ENCODE measurements at regions not wholly inside any gene's neighbourhood (a gene's known extent, or its start where the extent isn't known, plus 50 kb on each side); places are given as distances from the start of the nearest gene placed in this dataset.
"Not testable (repeated sequence)": the region's sequence is repeated elsewhere in the genome, so short reads cannot be mapped to it uniquely, and the experiment has no call there.

GRCh38 chr3:16773594-16773993 is 111.2 kb upstream of the PLCL2 start:
- not testable (repeated sequence) for H2BK15ac ChIP-seq (replicated peaks; ENCODE audit: low read depth); H2AK5ac ChIP-seq (ENCODE audit: low read length); H3K36me3 ChIP-seq (ENCODE audit: control insufficient read depth, insufficient read depth, low read length); H3K4me3 ChIP-seq (ENCODE audit: low read length); H2BK120ac ChIP-seq (ENCODE audit: low read depth, low read length); H3K27ac ChIP-seq (ENCODE audit: low read depth, low read length); DNase-seq; H2BK5ac ChIP-seq (ENCODE audit: low read length); H3K27me3 ChIP-seq (ENCODE audit: insufficient read depth, low read length, poor library complexity); H3K56ac ChIP-seq (ENCODE audit: low read length); H3K4me2 ChIP-seq (ENCODE audit: low read length); H3K79me2 ChIP-seq (ENCODE audit: control insufficient read depth, insufficient read depth, low read length); H3K23ac ChIP-seq (ENCODE audit: low read length); H3K9ac ChIP-seq (ENCODE audit: low read length); H3K18ac ChIP-seq (ENCODE audit: low read length); H4K8ac ChIP-seq (ENCODE audit: low read depth, low read length); H3K4me1 ChIP-seq (ENCODE audit: control insufficient read depth, low read depth, low read length); H3K4ac ChIP-seq (ENCODE audit: low read depth, low read length); H3K79me1 ChIP-seq (ENCODE audit: low read length); H4K5ac ChIP-seq (ENCODE audit: low read length)
- no CpG with 5 or more reads among the region's 15 CpGs for WGBS (ENCODE audit: extremely low coverage, insufficient coverage, low lambda C conversion rate)

GRCh38 chr3:16774536-16774935 is 110.2 kb upstream of the PLCL2 start:
- H3K56ac ChIP-seq (ENCODE audit: low read length); H3K4ac ChIP-seq (ENCODE audit: low read depth, low read length); H3K79me1 ChIP-seq (ENCODE audit: low read length); H3K27ac ChIP-seq (ENCODE audit: low read depth, low read length); H2AK5ac ChIP-seq (ENCODE audit: low read length); H3K36me3 ChIP-seq (ENCODE audit: control insufficient read depth, insufficient read depth, low read length); H3K4me1 ChIP-seq (ENCODE audit: control insufficient read depth, low read depth, low read length); H2BK5ac ChIP-seq (ENCODE audit: low read length); H4K5ac ChIP-seq (ENCODE audit: low read length); H3K23ac ChIP-seq (ENCODE audit: low read length); H3K79me2 ChIP-seq (ENCODE audit: control insufficient read depth, insufficient read depth, low read length); H2BK120ac ChIP-seq (ENCODE audit: low read depth, low read length); H3K4me3 ChIP-seq (ENCODE audit: low read length); H3K27me3 ChIP-seq (ENCODE audit: insufficient read depth, low read length, poor library complexity); H3K18ac ChIP-seq (ENCODE audit: low read length); H2BK15ac ChIP-seq (replicated peaks; ENCODE audit: low read depth); H3K9ac ChIP-seq (ENCODE audit: low read length); DNase-seq; H4K8ac ChIP-seq (ENCODE audit: low read depth, low read length); H3K4me2 ChIP-seq (ENCODE audit: low read length): not testable (repeated sequence)
- WGBS (ENCODE audit: extremely low coverage, insufficient coverage, low lambda C conversion rate), result no CpG with 5 or more reads among the region's 11 CpGs

- Histone ChIP-seq H3K79me1 (ENCODE audit: low read length) (no peaks in the 10 kb centered on the region), H2BK15ac (replicated peaks; ENCODE audit: low read depth) (no peak overlapping the region), H3K4me1 (ENCODE audit: control insufficient read depth, low read depth, low read length) (peaks cover 4% of the 10 kb centered on the region), H2BK5ac (ENCODE audit: low read length) (no peak overlapping the region), H3K56ac (ENCODE audit: low read length) (no peak overlapping the region), H4K8ac (ENCODE audit: low read depth, low read length) (no peak overlapping the region), H3K9ac (ENCODE audit: low read length) (no peak overlapping the region), H3K4me3 (ENCODE audit: low read length) (no peak overlapping the region), H3K18ac (ENCODE audit: low read length) (no peak overlapping the region), H4K5ac (ENCODE audit: low read length) (no peak overlapping the region), H3K4ac (ENCODE audit: low read depth, low read length) (no peak overlapping the region), H3K23ac (ENCODE audit: low read length) (no peak overlapping the region), H2AK5ac (ENCODE audit: low read length) (no peak overlapping the region), H3K27me3 (ENCODE audit: insufficient read depth, low read length, poor library complexity) (no peaks in the 10 kb centered on the region), H3K27ac (ENCODE audit: low read depth, low read length) (no peak overlapping the region), H3K79me2 (ENCODE audit: control insufficient read depth, insufficient read depth, low read length) (no peaks in the 10 kb centered on the region), H2BK120ac (ENCODE audit: low read depth, low read length) (no peak overlapping the region), H3K4me2 (ENCODE audit: low read length) (no peak overlapping the region), H3K36me3 (ENCODE audit: control insufficient read depth, insufficient read depth, low read length) (no peaks in the 10 kb centered on the region)
- no peak for DNase-seq
- no CpG with 5 or more reads among the region's 2 CpGs for WGBS (ENCODE audit: extremely low coverage, insufficient coverage, low lambda C conversion rate)
Observed at GRCh38 chr3:16784973-16785372, 99.8 kb upstream of the PLCL2 start.

GRCh38 chr3:16785465-16785864 is 99.3 kb upstream of the PLCL2 start:
- no peak overlapping the region for H2BK5ac ChIP-seq (ENCODE audit: low read length)
- H3K27me3 ChIP-seq (ENCODE audit: insufficient read depth, low read length, poor library complexity), result no peaks in the 10 kb centered on the region
- no peaks in the 10 kb centered on the region for H3K79me1 ChIP-seq (ENCODE audit: low read length)
- no peak overlapping the region for H3K4ac ChIP-seq (ENCODE audit: low read depth, low read length)
- no peak overlapping the region for H3K9ac ChIP-seq (ENCODE audit: low read length)
- H3K4me3 ChIP-seq (ENCODE audit: low read length), result no peak overlapping the region
- no peak overlapping the region for H2AK5ac ChIP-seq (ENCODE audit: low read length)
- no peak overlapping the region for H3K27ac ChIP-seq (ENCODE audit: low read depth, low read length)
- H2BK120ac ChIP-seq (ENCODE audit: low read depth, low read length), result no peak overlapping the region
- H4K5ac ChIP-seq (ENCODE audit: low read length), result no peak overlapping the region
- H3K4me1 ChIP-seq (ENCODE audit: control insufficient read depth, low read depth, low read length), result peaks cover 4% of the 10 kb centered on the region
- H3K23ac ChIP-seq (ENCODE audit: low read length), result no peak overlapping the region
- no peaks in the 10 kb centered on the region for H3K79me2 ChIP-seq (ENCODE audit: control insufficient read depth, insufficient read depth, low read length)
- no peak overlapping the region for H4K8ac ChIP-seq (ENCODE audit: low read depth, low read length)
- no CpG with 5 or more reads among the region's 1 CpG for WGBS (ENCODE audit: extremely low coverage, insufficient coverage, low lambda C conversion rate)
- no peaks in the 10 kb centered on the region for H3K36me3 ChIP-seq (ENCODE audit: control insufficient read depth, insufficient read depth, low read length)
- no peak for DNase-seq
- no peak overlapping the region for H3K56ac ChIP-seq (ENCODE audit: low read length)
- no peak overlapping the region for H2BK15ac ChIP-seq (replicated peaks; ENCODE audit: low read depth)
- no peak overlapping the region for H3K18ac ChIP-seq (ENCODE audit: low read length)
- no peak overlapping the region for H3K4me2 ChIP-seq (ENCODE audit: low read length)

GRCh38 chr3:16788440-16789056 is 96.2 kb upstream of the PLCL2 start:
- peak; percentile 55 for DNase-seq
- H3K56ac ChIP-seq (ENCODE audit: low read length), result no peak overlapping the region
- H3K36me3 ChIP-seq (ENCODE audit: control insufficient read depth, insufficient read depth, low read length), result no peaks in the 10 kb centered on the region
- H3K23ac ChIP-seq (ENCODE audit: low read length), result no peak overlapping the region
- no peak overlapping the region for H2BK5ac ChIP-seq (ENCODE audit: low read length)
- no peak overlapping the region for H2BK120ac ChIP-seq (ENCODE audit: low read depth, low read length)
- H3K79me1 ChIP-seq (ENCODE audit: low read length), result no peaks in the 10 kb centered on the region
- no peak overlapping the region for H3K9ac ChIP-seq (ENCODE audit: low read length)
- no peak overlapping the region for H3K27ac ChIP-seq (ENCODE audit: low read depth, low read length)
- H3K4me2 ChIP-seq (ENCODE audit: low read length), result no peak overlapping the region
- H3K4me3 ChIP-seq (ENCODE audit: low read length), result no peak overlapping the region
- no peak overlapping the region for H3K4ac ChIP-seq (ENCODE audit: low read depth, low read length)
- H3K27me3 ChIP-seq (ENCODE audit: insufficient read depth, low read length, poor library complexity), result no peaks in the 10 kb centered on the region
- H4K8ac ChIP-seq (ENCODE audit: low read depth, low read length), result no peak overlapping the region
- H3K18ac ChIP-seq (ENCODE audit: low read length), result no peak overlapping the region
- no peak overlapping the region for H4K5ac ChIP-seq (ENCODE audit: low read length)
- H2AK5ac ChIP-seq (ENCODE audit: low read length), result no peak overlapping the region
- H3K4me1 ChIP-seq (ENCODE audit: control insufficient read depth, low read depth, low read length), result peaks cover 9% of the 10 kb centered on the region
- no peak overlapping the region for H2BK15ac ChIP-seq (replicated peaks; ENCODE audit: low read depth)
- no peaks in the 10 kb centered on the region for H3K79me2 ChIP-seq (ENCODE audit: control insufficient read depth, insufficient read depth, low read length)
- no CpG with 5 or more reads among the region's 6 CpGs for WGBS (ENCODE audit: extremely low coverage, insufficient coverage, low lambda C conversion rate)
